Endothelial cell of umbilical vein (primary cell): ENCODE measurements at regions not wholly inside any gene's neighbourhood (a gene's known extent, or its start where the extent isn't known, plus 50 kb on each side); places are given as distances from the start of the nearest gene placed in this dataset.

Experiments used
- BruUV-seq: library from RNA; stranded (reverse); fragments of 400-500 nt; replicated peaks from 2 replicates; lab custom pipeline; 2021; lab: Mats Ljungman, UMichigan
- CTCF ChIA-PET: fragments of 300-600, 350-600 bp; sonication (Branson Sonifier 250); formaldehyde crosslinking; loops from one replicate; lab custom pipeline; 2021; ENCODE audit warnings: antibody characterized with exemption, inconsistent platforms; lab: Charles Lee
- POLR2A ChIA-PET: fragments of 300-600, 350-600 bp; sonication (Branson Sonifier 250); formaldehyde crosslinking; loops from one replicate; lab custom pipeline; 2021; ENCODE audit warnings: antibody characterized with exemption, inconsistent platforms; lab: Charles Lee
- DNase-seq: peaks from one replicate; pipeline ENCODE4 v3.0.0-alpha.2; 2011; ENCODE audit warnings: low read depth, low spot score
- FAIRE-seq: peaks from 2 replicates; lab custom pipeline; 2011; peaks lifted over from hg19 to GRCh38; lab: Jason Lieb, UNC
- H2AFZ ChIP-seq: 2 replicates; pipeline ENCODE4 v1.6.0; 2012; ENCODE audit warnings: low read depth, low read length, control low read depth, inconsistent platforms
- H3K27ac ChIP-seq: 2 replicates; pipeline ENCODE4 v1.5.1; 2011; ENCODE audit warnings: low read depth, mild to moderate bottlenecking, control low read depth, low read length, moderate library complexity; ENCODE audit not compliant: insufficient read depth
- H3K27me3 ChIP-seq, 2 experiments: 2 replicates each; pipeline versions ENCODE4 v1.6.0 to v1.6.1; 2011; ENCODE audit warnings: low read length in 2 of 2, mixed read lengths in 1 of 2; ENCODE audit not compliant: control insufficient read depth in 2 of 2, insufficient read depth in 2 of 2
- H3K36me3 ChIP-seq, 2 experiments: 2 replicates in 1 of 2; 3 replicates in 1 of 2; pipeline ENCODE4 v1.5.1; 2011; ENCODE audit warnings: low read length in 2 of 2, mild to moderate bottlenecking in 1 of 2, moderate library complexity in 1 of 2; ENCODE audit not compliant: control insufficient read depth in 2 of 2, insufficient read depth in 2 of 2; ENCODE audit errors: extremely low read depth in 1 of 2
- H3K4me1 ChIP-seq: 3 replicates; pipeline ENCODE4 v1.5.1; 2011; ENCODE audit warnings: mild to moderate bottlenecking, low read length; ENCODE audit not compliant: control insufficient read depth, insufficient read depth; ENCODE audit errors: extremely low read depth
- H3K4me2 ChIP-seq: 2 replicates; pipeline ENCODE4 v1.6.1; 2011; ENCODE audit warnings: low read length, control low read depth, mixed read lengths; ENCODE audit not compliant: insufficient read depth
- H3K4me3 ChIP-seq, 3 experiments: fragments of 200-600 bp in 1 of 3; sonication (generic), shearing (Covaris generic) in 1 of 3; replicated peaks in 1 of 3; 2 replicates each; pipeline ENCODE4 v1.5.1; 2011 to 2016; ENCODE audit warnings: control low read depth in 3 of 3, low read length in 3 of 3, mild to moderate bottlenecking in 2 of 3, inconsistent platforms in 1 of 3, low read depth in 1 of 3, moderate library complexity in 1 of 3; ENCODE audit not compliant: insufficient read depth in 1 of 3
- H3K79me2 ChIP-seq: 2 replicates; pipeline ENCODE4 v1.6.0; 2012; ENCODE audit warnings: low read length, inconsistent platforms; ENCODE audit not compliant: control insufficient read depth, insufficient read depth
- H3K9ac ChIP-seq: replicated peaks from 2 replicates; pipeline ENCODE3; 2011; ENCODE audit warnings: low read length, control low read depth; ENCODE audit not compliant: insufficient read depth; ENCODE audit errors: extremely low read depth
- H3K9me1 ChIP-seq: replicated peaks from 3 replicates; pipeline ENCODE4 v1.6.0; 2011; ENCODE audit warnings: mild to moderate bottlenecking, low read length; ENCODE audit not compliant: control insufficient read depth, insufficient read depth; ENCODE audit errors: extremely low read depth
- H3K9me3 ChIP-seq: replicated peaks from 2 replicates; pipeline ENCODE4 v1.5.1; 2012; ENCODE audit warnings: low read length, inconsistent platforms; ENCODE audit not compliant: control insufficient read depth, insufficient read depth
- H4K20me1 ChIP-seq: replicated peaks from 2 replicates; pipeline ENCODE3; 2011; ENCODE audit warnings: mild to moderate bottlenecking, low read length; ENCODE audit not compliant: control insufficient read depth, insufficient read depth; ENCODE audit errors: extremely low read depth
- FOS ChIP-seq: IDR thresholded peaks from 2 replicates; pipeline ENCODE4 v1.6.1; 2011; ENCODE audit warnings: mild to moderate bottlenecking, low read length, moderate library complexity, borderline replicate concordance; ENCODE audit not compliant: insufficient read depth
- GATA2 ChIP-seq: IDR thresholded peaks from 2 replicates; pipeline ENCODE4 v1.7.0; 2011; ENCODE audit warnings: low read depth, mild to moderate bottlenecking, moderate library complexity, mixed read lengths, low read length; ENCODE audit not compliant: insufficient read length, insufficient read depth
- POLR2AphosphoS5 ChIP-seq: IDR thresholded peaks from 2 replicates; pipeline ENCODE4 v1.6.1; 2012; ENCODE audit warnings: low read depth, mild to moderate bottlenecking, control low read depth, low read length, moderate library complexity; ENCODE audit not compliant: insufficient read depth
- dilution Hi-C: fragments of 300-500 bp; cut with MboI; formaldehyde crosslinking; loops from one replicate; pipeline ENCODE4 v1.15.0; 2019; ENCODE audit warnings: low sequenced_read_pairs; ENCODE audit not compliant: extremely low pct_ligation_motif_present
- intact Hi-C: fragments of 100-400 bp; cut with micrococcal nuclease; formaldehyde crosslinking; loops from one replicate; pipeline ENCODE4 v1.10.0; 2022
- TF ChIP-seq, protein P1 (sequence below), 2 donors: IDR thresholded peaks; 1 replicate in 1 of 2; 2 replicates in 1 of 2; pipeline ENCODE4 v1.5.1; 2011; ENCODE audit warnings: low read length in 2 of 2, mild to moderate bottlenecking in 2 of 2, moderate library complexity in 2 of 2, control low read depth in 1 of 2, inconsistent platforms in 1 of 2, low read depth in 1 of 2; ENCODE audit not compliant: insufficient read depth in 1 of 2; ENCODE audit errors: extremely low read depth in 1 of 2

DNA sequence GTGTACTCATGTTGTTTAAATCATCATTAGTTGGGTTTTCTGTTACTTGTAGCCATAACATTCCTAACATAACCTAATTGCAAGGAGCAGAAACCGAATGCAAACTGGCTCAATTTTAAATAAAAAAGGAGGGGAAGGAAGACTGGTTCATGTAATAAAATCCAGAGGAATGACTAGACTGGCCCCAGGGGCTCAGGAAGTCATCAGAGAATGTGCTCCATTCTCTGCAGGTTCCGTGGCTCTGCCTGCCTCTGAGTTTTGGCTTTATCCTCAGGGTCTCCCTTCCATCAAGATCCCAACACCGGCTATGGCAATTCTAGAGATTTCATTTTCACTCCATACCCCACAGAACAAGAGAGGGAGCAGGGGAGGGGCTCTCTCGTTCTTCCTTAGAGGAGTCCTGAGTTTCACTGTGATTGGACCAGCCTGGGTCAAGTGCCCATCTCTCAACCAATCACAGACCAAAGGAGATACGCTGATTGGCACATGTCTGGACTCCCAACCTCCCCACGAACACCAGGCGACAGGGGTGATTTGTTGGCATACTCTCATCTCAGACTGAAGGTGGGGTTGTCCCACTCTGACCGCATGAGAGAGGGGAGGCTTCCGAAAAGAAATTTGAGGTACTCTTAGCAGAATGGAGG is 64.8 kb downstream of the NPPC start:
- Histone ChIP-seq H3K9me1 (no peaks in the 10 kb centered on the region), H2AFZ (no peak overlapping the region), H3K27ac (no peak overlapping the region), H3K36me3 (no peaks in the 10 kb centered on the region), H3K4me1 (no peaks in the 10 kb centered on the region), H3K27me3 (no peaks in the 10 kb centered on the region), H3K79me2 (no peaks in the 10 kb centered on the region), H4K20me1 (no peaks in the 10 kb centered on the region), H3K4me2 (no peak overlapping the region), H3K4me3 (no peak overlapping the region), H3K9me3 (no peaks in the 10 kb centered on the region), H3K9ac (no peak overlapping the region)
- no peak for TF ChIP-seq FOS
- no peak for TF ChIP-seq POLR2AphosphoS5
- TF ChIP-seq, protein P1, sequence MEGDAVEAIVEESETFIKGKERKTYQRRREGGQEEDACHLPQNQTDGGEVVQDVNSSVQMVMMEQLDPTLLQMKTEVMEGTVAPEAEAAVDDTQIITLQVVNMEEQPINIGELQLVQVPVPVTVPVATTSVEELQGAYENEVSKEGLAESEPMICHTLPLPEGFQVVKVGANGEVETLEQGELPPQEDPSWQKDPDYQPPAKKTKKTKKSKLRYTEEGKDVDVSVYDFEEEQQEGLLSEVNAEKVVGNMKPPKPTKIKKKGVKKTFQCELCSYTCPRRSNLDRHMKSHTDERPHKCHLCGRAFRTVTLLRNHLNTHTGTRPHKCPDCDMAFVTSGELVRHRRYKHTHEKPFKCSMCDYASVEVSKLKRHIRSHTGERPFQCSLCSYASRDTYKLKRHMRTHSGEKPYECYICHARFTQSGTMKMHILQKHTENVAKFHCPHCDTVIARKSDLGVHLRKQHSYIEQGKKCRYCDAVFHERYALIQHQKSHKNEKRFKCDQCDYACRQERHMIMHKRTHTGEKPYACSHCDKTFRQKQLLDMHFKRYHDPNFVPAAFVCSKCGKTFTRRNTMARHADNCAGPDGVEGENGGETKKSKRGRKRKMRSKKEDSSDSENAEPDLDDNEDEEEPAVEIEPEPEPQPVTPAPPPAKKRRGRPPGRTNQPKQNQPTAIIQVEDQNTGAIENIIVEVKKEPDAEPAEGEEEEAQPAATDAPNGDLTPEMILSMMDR (IDR thresholded peaks at IDR 0.05; ENCODE audit: extremely low read depth in 1 of 2, insufficient read depth in 1 of 2, low read depth in 1 of 2, low read length in 2 of 2), result no peak
- no peak for TF ChIP-seq GATA2
- no peak for DNase-seq
- no TSS peak for BruUV-seq
- ChIA-PET POLR2A (no interaction called here), CTCF (no interaction called here)
- FAIRE-seq, result no peak
- intact Hi-C loops, result no loop called here
- dilution Hi-C loops, result no loop called here
